Activated T-cell treated with anti-CD3 and anti-CD28 coated beads, Interleukin-2, amount 50 U/mL, for 4 hours (primary cell): ENCODE measurements at regions not wholly inside any gene's neighbourhood (a gene's known extent, or its start where the extent isn't known, plus 50 kb on each side); places are given as distances from the start of the nearest gene placed in this dataset.
"Not testable (repeated sequence)": the region's sequence is repeated elsewhere in the genome, so short reads cannot be mapped to it uniquely, and the experiment has no call there.

ENCODE experiments used
- ATAC-seq, 2 donors: fragments of 200-7000 bp; cut with Tn5 transposase; one replicate each; pipeline ENCODE4 v1.10.0; 2021
- DNase-seq: peaks from one replicate; pipeline ENCODE4 v3.0.0-alpha.2; 2020
- H3K27me3 Mint-ChIP-seq: one replicate; pipeline ENCODE4 v1.8.0; 2021; ENCODE audit warnings: low read depth, mixed read lengths
- H3K36me3 Mint-ChIP-seq: one replicate; pipeline ENCODE4 v1.8.0; 2022; ENCODE audit warnings: mixed read lengths; ENCODE audit not compliant: insufficient read depth
- H3K4me1 Mint-ChIP-seq: one replicate; pipeline ENCODE4 v1.8.0; 2021; ENCODE audit warnings: low read depth, mixed read lengths
- H3K4me3 Mint-ChIP-seq: one replicate; pipeline ENCODE4 v1.8.0; 2021; ENCODE audit warnings: mild to moderate bottlenecking, moderate library complexity, mixed read lengths
- H3K9me3 Mint-ChIP-seq: one replicate; pipeline ENCODE4 v1.8.0; 2021; ENCODE audit warnings: mixed read lengths

- Mint-ChIP-seq H3K36me3 (no peaks in the 10 kb centered on the region), H3K4me1 (no peaks in the 10 kb centered on the region), H3K27me3 (no peaks in the 10 kb centered on the region), H3K9me3 (peaks cover 19% of the 10 kb centered on the region), H3K4me3 (no peak overlapping the region)
- ATAC-seq (no peak), DNase-seq (no peak)
These were observed 891.8 kb downstream of the DSC3 start for GRCh38 chr18:30150586-30151250.

- H3K27me3 Mint-ChIP-seq: no peaks in the 10 kb centered on the region
- no peaks in the 10 kb centered on the region for H3K4me1 Mint-ChIP-seq
- no peak overlapping the region for H3K4me3 Mint-ChIP-seq
- H3K9me3 Mint-ChIP-seq: peaks cover 19% of the 10 kb centered on the region
- H3K36me3 Mint-ChIP-seq: no peaks in the 10 kb centered on the region
- DNase-seq (no peak), ATAC-seq (no peak)
These were observed 893.0 kb downstream of the DSC3 start for GRCh38 chr18:30149585-30149984.

GRCh38 chr18:30142870-30143269 is 899.7 kb downstream of the DSC3 start:
- DNase-seq: no peak
- Mint-ChIP-seq H3K36me3 (no peaks in the 10 kb centered on the region), H3K4me1 (no peaks in the 10 kb centered on the region), H3K9me3 (peaks cover 27% of the 10 kb centered on the region), H3K27me3 (no peaks in the 10 kb centered on the region), H3K4me3 (no peak overlapping the region)
- no peak for ATAC-seq

- Mint-ChIP-seq H3K36me3 (no peaks in the 10 kb centered on the region), H3K4me1 (no peaks in the 10 kb centered on the region), H3K27me3 (no peaks in the 10 kb centered on the region), H3K4me3 (no peak overlapping the region), H3K9me3 (peaks cover 23% of the 10 kb centered on the region)
- DNase-seq (no peak), ATAC-seq (no peak)
These were observed 900.3 kb downstream of the DSC3 start for GRCh38 chr18:30142248-30142647.

- H3K4me1 Mint-ChIP-seq, H3K4me3 Mint-ChIP-seq, DNase-seq, H3K36me3 Mint-ChIP-seq, ATAC-seq, H3K27me3 Mint-ChIP-seq: not testable (repeated sequence)
- peaks cover 28% of the 10 kb centered on the region for H3K9me3 Mint-ChIP-seq
These were observed 901.0 kb downstream of the DSC3 start for GRCh38 chr18:30141506-30141905.

GRCh38 chr18:30139631-30140287 is 902.8 kb downstream of the DSC3 start:
- Mint-ChIP-seq H3K27me3 (no peaks in the 10 kb centered on the region), H3K9me3 (peaks cover 28% of the 10 kb centered on the region), H3K4me1 (no peaks in the 10 kb centered on the region), H3K4me3 (no peak overlapping the region), H3K36me3 (no peaks in the 10 kb centered on the region)
- no peak for DNase-seq
- ATAC-seq: no peak

- DNase-seq: no peak
- no peak overlapping the region for H3K4me3 Mint-ChIP-seq
- no peak for ATAC-seq
- peaks cover 19% of the 10 kb centered on the region for H3K9me3 Mint-ChIP-seq
- H3K27me3 Mint-ChIP-seq: no peaks in the 10 kb centered on the region
- H3K36me3 Mint-ChIP-seq: no peaks in the 10 kb centered on the region
- no peaks in the 10 kb centered on the region for H3K4me1 Mint-ChIP-seq
These were observed 906.6 kb downstream of the DSC3 start for GRCh38 chr18:30135938-30136337.

GRCh38 chr18:30134020-30134419 is 908.5 kb downstream of the DSC3 start:
- Mint-ChIP-seq H3K4me3 (no peak overlapping the region), H3K4me1 (no peaks in the 10 kb centered on the region), H3K36me3 (no peaks in the 10 kb centered on the region), H3K9me3 (peaks cover 12% of the 10 kb centered on the region), H3K27me3 (no peaks in the 10 kb centered on the region)
- no peak for DNase-seq
- no peak for ATAC-seq

- peaks cover 21% of the 10 kb centered on the region for H3K9me3 Mint-ChIP-seq
- ATAC-seq: no peak
- H3K4me3 Mint-ChIP-seq: no peak overlapping the region
- no peaks in the 10 kb centered on the region for H3K36me3 Mint-ChIP-seq
- H3K4me1 Mint-ChIP-seq: no peaks in the 10 kb centered on the region
- no peaks in the 10 kb centered on the region for H3K27me3 Mint-ChIP-seq
- DNase-seq: no peak
These were observed 909.6 kb downstream of the DSC3 start for GRCh38 chr18:30132959-30133358.

GRCh38 chr18:30121397-30121796 is 921.1 kb downstream of the DSC3 start:
- H3K4me1 Mint-ChIP-seq: no peaks in the 10 kb centered on the region
- peaks cover 10% of the 10 kb centered on the region for H3K9me3 Mint-ChIP-seq
- H3K27me3 Mint-ChIP-seq: no peaks in the 10 kb centered on the region
- H3K4me3 Mint-ChIP-seq: no peak overlapping the region
- H3K36me3 Mint-ChIP-seq: no peaks in the 10 kb centered on the region
- no peak for ATAC-seq
- DNase-seq: no peak

- no peaks in the 10 kb centered on the region for H3K27me3 Mint-ChIP-seq
- no peaks in the 10 kb centered on the region for H3K36me3 Mint-ChIP-seq
- no peak for DNase-seq
- peaks cover 4% of the 10 kb centered on the region for H3K9me3 Mint-ChIP-seq
- H3K4me3 Mint-ChIP-seq: no peak overlapping the region
- no peaks in the 10 kb centered on the region for H3K4me1 Mint-ChIP-seq
- ATAC-seq: no peak
These were observed 929.1 kb downstream of the DSC3 start for GRCh38 chr18:30113454-30113853.

GRCh38 chr18:30106356-30106755 is 936.2 kb downstream of the DSC3 start:
- DNase-seq (no peak), ATAC-seq (no peak)
- Mint-ChIP-seq H3K4me3 (no peak overlapping the region), H3K4me1 (no peaks in the 10 kb centered on the region), H3K27me3 (no peaks in the 10 kb centered on the region), H3K9me3 (peaks cover 16% of the 10 kb centered on the region), H3K36me3 (no peaks in the 10 kb centered on the region)

GRCh38 chr18:30103881-30104280 is 938.7 kb downstream of the DSC3 start:
- H3K36me3 Mint-ChIP-seq: no peaks in the 10 kb centered on the region
- no peaks in the 10 kb centered on the region for H3K4me1 Mint-ChIP-seq
- H3K9me3 Mint-ChIP-seq: peaks cover 15% of the 10 kb centered on the region
- H3K4me3 Mint-ChIP-seq: no peak overlapping the region
- ATAC-seq: no peak
- no peaks in the 10 kb centered on the region for H3K27me3 Mint-ChIP-seq
- no peak for DNase-seq

- ATAC-seq (no peak), DNase-seq (no peak)
- Mint-ChIP-seq H3K36me3 (no peaks in the 10 kb centered on the region), H3K4me3 (no peak overlapping the region), H3K27me3 (no peaks in the 10 kb centered on the region), H3K4me1 (no peaks in the 10 kb centered on the region), H3K9me3 (peaks cover 14% of the 10 kb centered on the region)
These were observed 945.7 kb downstream of the DSC3 start for GRCh38 chr18:30096796-30097195.

GRCh38 chr18:30094556-30094955 is 948.0 kb downstream of the DSC3 start:
- H3K4me1 Mint-ChIP-seq: no peaks in the 10 kb centered on the region
- H3K27me3 Mint-ChIP-seq: no peaks in the 10 kb centered on the region
- peaks cover 14% of the 10 kb centered on the region for H3K9me3 Mint-ChIP-seq
- ATAC-seq (no peak), DNase-seq (no peak)
- H3K36me3 Mint-ChIP-seq: no peaks in the 10 kb centered on the region
- H3K4me3 Mint-ChIP-seq: no peak overlapping the region
